H9 (cell line): ENCODE measurements at regions not wholly inside any gene's neighbourhood (a gene's known extent, or its start where the extent isn't known, plus 50 kb on each side); places are given as distances from the start of the nearest gene placed in this dataset.

ENCODE experiments used
- DNase-seq: peaks from one replicate; pipeline ENCODE4 v3.0.0-alpha.2; 2017
- H2AFZ ChIP-seq: one replicate; pipeline ENCODE4 v1.6.1; 2013; ENCODE audit warnings: mild to moderate bottlenecking, low read length, control low read depth, moderate library complexity
- H2AK5ac ChIP-seq: 2 replicates; pipeline ENCODE4 v1.6.1; 2013; ENCODE audit warnings: low read length, control low read depth, mixed read lengths; ENCODE audit not compliant: insufficient read length
- H2BK120ac ChIP-seq: one replicate; pipeline ENCODE4 v1.6.1; 2013; ENCODE audit warnings: low read depth, mild to moderate bottlenecking, low read length, control low read depth, inconsistent platforms; ENCODE audit not compliant: poor library complexity, severe bottlenecking
- H2BK12ac ChIP-seq: 2 replicates; pipeline ENCODE4 v1.6.1; 2013; ENCODE audit warnings: low read length, control low read depth, mixed read lengths, low read depth; ENCODE audit not compliant: insufficient read length
- H2BK15ac ChIP-seq: 2 replicates; pipeline ENCODE4 v1.6.1; 2013; ENCODE audit warnings: low read depth, low read length, control low read depth
- H2BK20ac ChIP-seq: one replicate; pipeline ENCODE4 v1.6.1; 2013; ENCODE audit warnings: low read depth, mild to moderate bottlenecking, low read length, control low read depth, inconsistent platforms; ENCODE audit not compliant: poor library complexity, severe bottlenecking
- H2BK5ac ChIP-seq: 2 replicates; pipeline ENCODE4 v1.6.1; 2013; ENCODE audit warnings: low read length, control low read depth, mixed read lengths; ENCODE audit not compliant: insufficient read length
- H3K14ac ChIP-seq: 2 replicates; pipeline ENCODE4 v1.6.1; 2013; ENCODE audit warnings: low read length, control low read depth; ENCODE audit not compliant: insufficient read depth
- H3K18ac ChIP-seq: 2 replicates; pipeline ENCODE4 v1.6.1; 2013; ENCODE audit warnings: low read depth, mild to moderate bottlenecking, mixed read lengths, low read length, control low read depth; ENCODE audit not compliant: insufficient read length
- H3K23ac ChIP-seq: 2 replicates; pipeline ENCODE4 v1.6.1; 2013; ENCODE audit warnings: low read length, control low read depth, mixed read lengths, low read depth; ENCODE audit not compliant: insufficient read length
- H3K23me2 ChIP-seq: 2 replicates; pipeline ENCODE4 v1.6.1; 2013; ENCODE audit warnings: low read depth, mild to moderate bottlenecking, mixed read lengths, low read length, control low read depth; ENCODE audit not compliant: insufficient read length, poor library complexity, severe bottlenecking
- H3K27ac ChIP-seq: 2 replicates; pipeline ENCODE4 v1.5.1; 2013; ENCODE audit warnings: low read length, control low read depth, mixed read lengths, low read depth; ENCODE audit not compliant: insufficient read length
- H3K27me3 ChIP-seq: 2 replicates; pipeline ENCODE4 v1.6.1; 2013; ENCODE audit warnings: low read length, control low read depth, inconsistent platforms; ENCODE audit not compliant: insufficient read depth
- H3K4ac ChIP-seq: 2 replicates; pipeline ENCODE4 v1.6.1; 2013; ENCODE audit warnings: low read depth, mild to moderate bottlenecking, control low read depth, inconsistent platforms, low read length, moderate library complexity
- H3K4me1 ChIP-seq: 2 replicates; pipeline ENCODE4 v1.6.1; 2013; ENCODE audit warnings: low read length, control low read depth, inconsistent platforms; ENCODE audit not compliant: insufficient read depth
- H3K4me2 ChIP-seq: 2 replicates; pipeline ENCODE4 v1.6.1; 2013; ENCODE audit warnings: low read length, control low read depth, mixed read lengths; ENCODE audit not compliant: insufficient read length, insufficient read depth
- H3K56ac ChIP-seq: 2 replicates; pipeline ENCODE4 v1.6.1; 2013; ENCODE audit warnings: low read depth, mild to moderate bottlenecking, mixed read lengths, low read length, control low read depth; ENCODE audit not compliant: insufficient read length
- H3K79me1 ChIP-seq: 2 replicates; pipeline ENCODE4 v1.6.1; 2013; ENCODE audit warnings: low read depth, mild to moderate bottlenecking, moderate library complexity, low read length, control low read depth, inconsistent platforms; ENCODE audit not compliant: insufficient read depth, poor library complexity, severe bottlenecking
- H3K79me2 ChIP-seq: 2 replicates; pipeline ENCODE4 v1.6.1; 2013; ENCODE audit warnings: low read length, control low read depth, inconsistent platforms; ENCODE audit not compliant: insufficient read depth
- H3K9ac ChIP-seq: 2 replicates; pipeline ENCODE4 v1.6.1; 2013; ENCODE audit warnings: low read length, control low read depth, mixed read lengths; ENCODE audit not compliant: insufficient read length; ENCODE audit errors: extremely low read depth
- H3K9me3 ChIP-seq: one replicate; pipeline ENCODE4 v1.6.1; 2013; ENCODE audit warnings: low read depth, low read length, inconsistent platforms; ENCODE audit not compliant: control insufficient read depth
- H3T11ph ChIP-seq: one replicate; pipeline ENCODE4 v1.6.1; 2013; ENCODE audit warnings: mild to moderate bottlenecking, low read length, control low read depth, inconsistent platforms
- H4K20me1 ChIP-seq: one replicate; pipeline ENCODE4 v1.6.1; 2013; ENCODE audit not compliant: control insufficient read depth, insufficient read length, insufficient read depth
- H4K5ac ChIP-seq: 2 replicates; pipeline ENCODE4 v1.6.1; 2013; ENCODE audit warnings: low read depth, mild to moderate bottlenecking, mixed read lengths, low read length, control low read depth; ENCODE audit not compliant: insufficient read length
- H4K8ac ChIP-seq: replicated peaks from 2 replicates; pipeline ENCODE4 v1.6.1; 2013; ENCODE audit warnings: low read length, control low read depth, mixed read lengths, low read depth; ENCODE audit not compliant: insufficient read length
- H4K91ac ChIP-seq: 2 replicates; pipeline ENCODE4 v1.6.1; 2013; ENCODE audit warnings: low read depth, mild to moderate bottlenecking, moderate library complexity, mixed read lengths, low read length, control low read depth; ENCODE audit not compliant: insufficient read length
- H3K27ac Mint-ChIP-seq, 3 experiments: 2 replicates in 2 of 3; 3 replicates in 1 of 3; pipeline ENCODE4 v1.8.0; 2020 to 2021; ENCODE audit warnings: mixed read lengths in 3 of 3, mild to moderate bottlenecking in 1 of 3, moderate library complexity in 1 of 3
- H3K27me3 Mint-ChIP-seq: 2 replicates; pipeline ENCODE4 v1.8.0; 2021; ENCODE audit warnings: low read depth, mild to moderate bottlenecking, moderate library complexity, mixed read lengths
- H3K36me3 Mint-ChIP-seq, 3 experiments: 2 replicates in 2 of 3; 3 replicates in 1 of 3; pipeline ENCODE4 v1.8.0; 2020 to 2021; ENCODE audit warnings: low read depth in 3 of 3, mixed read lengths in 3 of 3; ENCODE audit not compliant: insufficient read depth in 1 of 3
- H3K4me1 Mint-ChIP-seq, 2 experiments: 2 replicates each; pipeline ENCODE4 v1.8.0; 2020; ENCODE audit warnings: mixed read lengths in 2 of 2
- H3K4me3 Mint-ChIP-seq, 2 experiments: 2 replicates in 1 of 2; 3 replicates in 1 of 2; pipeline ENCODE4 v1.8.0; 2020 to 2021; ENCODE audit warnings: mild to moderate bottlenecking in 2 of 2, mixed read lengths in 2 of 2, moderate library complexity in 1 of 2
- H3K9me3 Mint-ChIP-seq, 2 experiments: 2 replicates in 1 of 2; 3 replicates in 1 of 2; pipeline ENCODE4 v1.8.0; 2020; ENCODE audit warnings: mild to moderate bottlenecking in 2 of 2, mixed read lengths in 2 of 2, moderate library complexity in 1 of 2
- WGBS: extraction: QIAGEN DNeasy Blood & Tissue Kit; methylation state at CpG from one replicate; pipeline ENCODE4 v1.1.7; 2013; ENCODE audit warnings: missing lambda C conversion rate, low lambda C conversion rate, mixed read lengths; ENCODE audit not compliant: insufficient read length; ENCODE audit errors: extremely low coverage; 5-methylcytosine and 5-hydroxymethylcytosine counted together
- TF ChIP-seq, protein P1 (sequence below): fragments of 200-600 bp; sonication (generic); conservative IDR thresholded peaks from 3 replicates; pipeline ENCODE4 v1.8.0; 2021; ENCODE audit warnings: antibody characterized with exemption, mild to moderate bottlenecking

DNA sequence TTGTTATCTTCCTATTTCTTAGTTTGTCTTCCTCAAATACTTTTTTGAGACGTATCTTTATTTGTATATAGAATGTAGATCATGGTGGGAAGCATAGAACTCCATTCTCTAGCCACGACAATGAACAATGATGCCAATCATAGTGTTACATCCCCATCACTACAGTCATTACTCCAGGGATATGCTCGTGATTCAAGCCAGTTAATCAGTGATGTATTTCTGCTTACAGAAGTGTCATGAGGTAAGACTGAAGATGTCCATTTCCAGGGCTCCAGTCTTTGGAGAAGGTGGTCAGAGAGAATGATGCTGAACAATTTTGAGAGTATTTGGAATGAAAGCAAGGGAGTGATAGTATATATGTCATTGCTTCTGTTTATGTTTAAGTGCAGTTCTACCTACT, 777.2 kb upstream of the TMEFF2 start:
- H3K4me2 ChIP-seq: no peak overlapping the region
- no peak overlapping the region for H3K27ac ChIP-seq
- no peaks in the 10 kb centered on the region for H3K4me1 ChIP-seq
- H3K79me1 ChIP-seq: no peaks in the 10 kb centered on the region
- no peaks in the 10 kb centered on the region for H3K36me3 Mint-ChIP-seq
- no peaks in the 10 kb centered on the region for H3K27me3 ChIP-seq
- no peak overlapping the region for H3K4ac ChIP-seq
- no peak overlapping the region for H2AK5ac ChIP-seq
- H2AFZ ChIP-seq: no peak overlapping the region
- H3T11ph ChIP-seq: no peak overlapping the region
- H2BK120ac ChIP-seq: no peak overlapping the region
- H2BK12ac ChIP-seq: no peak overlapping the region
- H3K23me2 ChIP-seq: no peaks in the 10 kb centered on the region
- H2BK5ac ChIP-seq: no peak overlapping the region
- no peak overlapping the region for H3K23ac ChIP-seq
- WGBS: no CpG with 5 or more reads among the region's 3 CpGs
- no peak overlapping the region for H2BK15ac ChIP-seq
- H3K4me1 Mint-ChIP-seq: no peaks in the 10 kb centered on the region
- no peak overlapping the region for H3K56ac ChIP-seq
- no peak overlapping the region for H4K5ac ChIP-seq
- no peaks in the 10 kb centered on the region for H3K9me3 ChIP-seq
- no peak overlapping the region for H3K18ac ChIP-seq
- H4K91ac ChIP-seq: no peak overlapping the region
- TF ChIP-seq, protein P1, sequence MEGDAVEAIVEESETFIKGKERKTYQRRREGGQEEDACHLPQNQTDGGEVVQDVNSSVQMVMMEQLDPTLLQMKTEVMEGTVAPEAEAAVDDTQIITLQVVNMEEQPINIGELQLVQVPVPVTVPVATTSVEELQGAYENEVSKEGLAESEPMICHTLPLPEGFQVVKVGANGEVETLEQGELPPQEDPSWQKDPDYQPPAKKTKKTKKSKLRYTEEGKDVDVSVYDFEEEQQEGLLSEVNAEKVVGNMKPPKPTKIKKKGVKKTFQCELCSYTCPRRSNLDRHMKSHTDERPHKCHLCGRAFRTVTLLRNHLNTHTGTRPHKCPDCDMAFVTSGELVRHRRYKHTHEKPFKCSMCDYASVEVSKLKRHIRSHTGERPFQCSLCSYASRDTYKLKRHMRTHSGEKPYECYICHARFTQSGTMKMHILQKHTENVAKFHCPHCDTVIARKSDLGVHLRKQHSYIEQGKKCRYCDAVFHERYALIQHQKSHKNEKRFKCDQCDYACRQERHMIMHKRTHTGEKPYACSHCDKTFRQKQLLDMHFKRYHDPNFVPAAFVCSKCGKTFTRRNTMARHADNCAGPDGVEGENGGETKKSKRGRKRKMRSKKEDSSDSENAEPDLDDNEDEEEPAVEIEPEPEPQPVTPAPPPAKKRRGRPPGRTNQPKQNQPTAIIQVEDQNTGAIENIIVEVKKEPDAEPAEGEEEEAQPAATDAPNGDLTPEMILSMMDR: no peak
- no peak overlapping the region for H3K27ac Mint-ChIP-seq
- no peak overlapping the region for H3K9ac ChIP-seq
- H4K20me1 ChIP-seq: no peaks in the 10 kb centered on the region
- no peak overlapping the region for H3K4me3 Mint-ChIP-seq
- no peaks in the 10 kb centered on the region for H3K9me3 Mint-ChIP-seq
- no peak for DNase-seq
- H3K14ac ChIP-seq: no peak overlapping the region
- no peaks in the 10 kb centered on the region for H3K27me3 Mint-ChIP-seq
- no peak overlapping the region for H2BK20ac ChIP-seq
- H3K79me2 ChIP-seq: no peaks in the 10 kb centered on the region
- no peak overlapping the region for H4K8ac ChIP-seq
